COR-L47 (cell line): ENCODE measurements at regions not wholly inside any gene's neighbourhood (a gene's known extent, or its start where the extent isn't known, plus 50 kb on each side); places are given as distances from the start of the nearest gene placed in this dataset.
"Not testable (repeated sequence)": the region's sequence is repeated elsewhere in the genome, so short reads cannot be mapped to it uniquely, and the experiment has no call there.

Experiments used
- DNase-seq: peaks from one replicate; lab custom pipeline; 2025; lab: John Stamatoyannopoulos, UW

GRCh38 chr13:59358014-59358413 is 805.7 kb downstream of the DIAPH3 start:
- DNase-seq = no peak

- DNase-seq = no peak
Observed at GRCh38 chr13:59360108-59360507, 803.6 kb downstream of the DIAPH3 start.

- no peak for DNase-seq
Observed at GRCh38 chr13:59360916-59361315, 802.8 kb downstream of the DIAPH3 start.

GRCh38 chr13:59363313-59363712 is 800.4 kb downstream of the DIAPH3 start:
- no peak for DNase-seq

- DNase-seq = no peak
Observed at GRCh38 chr13:59363947-59364346, 799.8 kb downstream of the DIAPH3 start.

GRCh38 chr13:59364641-59365085 is 799.1 kb downstream of the DIAPH3 start:
- DNase-seq = no peak

GRCh38 chr13:59367467-59367866 is 796.3 kb downstream of the DIAPH3 start:
- DNase-seq = no peak

- no peak for DNase-seq
Observed at GRCh38 chr13:59367904-59368303, 795.8 kb downstream of the DIAPH3 start.

- no peak for DNase-seq
Observed at GRCh38 chr13:59368693-59369092, 795.0 kb downstream of the DIAPH3 start.

- DNase-seq = no peak
Observed at GRCh38 chr13:59371229-59371628, 792.5 kb downstream of the DIAPH3 start.

GRCh38 chr13:59373341-59373740 is 790.4 kb downstream of the DIAPH3 start:
- no peak for DNase-seq

- no peak for DNase-seq
Observed at GRCh38 chr13:59374691-59375090, 789.0 kb downstream of the DIAPH3 start.

GRCh38 chr13:59384154-59384553 is 779.6 kb downstream of the DIAPH3 start:
- DNase-seq = no peak

GRCh38 chr13:59391696-59392095 is 772.0 kb downstream of the DIAPH3 start:
- DNase-seq = peak; percentile 62

- DNase-seq = no peak
Observed at GRCh38 chr13:59392328-59392727, 771.4 kb downstream of the DIAPH3 start.

- no peak for DNase-seq
Observed at GRCh38 chr13:59394496-59394895, 769.2 kb downstream of the DIAPH3 start.

GRCh38 chr13:59398127-59398526 is 765.6 kb downstream of the DIAPH3 start:
- DNase-seq = no peak

GRCh38 chr13:59398661-59399060 is 765.1 kb downstream of the DIAPH3 start:
- DNase-seq = no peak

- no peak for DNase-seq
Observed at GRCh38 chr13:59399513-59399912, 764.2 kb downstream of the DIAPH3 start.

GRCh38 chr13:59404331-59404730 is 759.4 kb downstream of the DIAPH3 start:
- DNase-seq = no peak

GRCh38 chr13:59407251-59407650 is 756.5 kb downstream of the DIAPH3 start:
- DNase-seq = not testable (repeated sequence)

GRCh38 chr13:59408738-59409137 is 755.0 kb downstream of the DIAPH3 start:
- DNase-seq = peak; percentile 57

GRCh38 chr13:59409211-59409610 is 754.5 kb downstream of the DIAPH3 start:
- DNase-seq = peak; percentile 4

GRCh38 chr13:59409634-59410200 is 754.0 kb downstream of the DIAPH3 start:
- no peak for DNase-seq

- no peak for DNase-seq
Observed at GRCh38 chr13:59413126-59413525, 750.6 kb downstream of the DIAPH3 start.
